GM21526 (cell line): ENCODE measurements at regions not wholly inside any gene's neighbourhood (a gene's known extent, or its start where the extent isn't known, plus 50 kb on each side); places are given as distances from the start of the nearest gene placed in this dataset.
"Not testable (repeated sequence)": the region's sequence is repeated elsewhere in the genome, so short reads cannot be mapped to it uniquely, and the experiment has no call there.

Experiments
- ATAC-seq: cut with Tn5 transposase; IDR thresholded peaks from one replicate; pipeline ENCODE4 v1.9.1; 2021; ENCODE audit warnings: moderate library complexity; ENCODE audit not compliant: unreplicated experiment, low FRiP score

DNA sequence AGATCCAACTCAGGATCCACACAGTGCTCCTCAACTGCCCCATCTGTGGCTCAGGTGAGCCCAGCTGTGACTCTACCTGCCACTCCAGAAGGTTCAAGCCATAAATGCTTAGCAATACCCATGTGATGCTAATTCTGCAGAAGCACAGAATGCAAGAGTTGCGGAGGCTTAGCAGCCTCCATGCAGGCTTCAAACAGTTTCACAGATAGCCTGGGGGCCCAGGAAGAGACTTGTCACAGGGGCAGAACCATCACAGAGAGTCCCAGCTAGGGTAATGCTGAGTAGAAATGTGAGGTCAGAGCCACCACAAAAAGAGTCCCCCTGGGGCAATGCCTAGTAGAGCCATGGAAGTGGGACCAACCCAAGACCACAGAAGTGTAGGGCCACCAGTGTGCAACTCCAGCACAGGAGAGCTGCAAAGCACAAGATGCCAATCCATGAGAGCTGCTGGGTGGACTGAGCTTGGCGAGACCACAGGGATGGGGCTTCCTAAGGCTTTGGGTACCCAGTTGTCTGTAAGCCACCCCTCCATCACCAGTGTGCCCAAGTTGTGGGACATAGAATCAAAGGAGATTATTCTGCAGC lies 283.9 kb downstream of the UBE3D start:
- no peak for ATAC-seq

DNA sequence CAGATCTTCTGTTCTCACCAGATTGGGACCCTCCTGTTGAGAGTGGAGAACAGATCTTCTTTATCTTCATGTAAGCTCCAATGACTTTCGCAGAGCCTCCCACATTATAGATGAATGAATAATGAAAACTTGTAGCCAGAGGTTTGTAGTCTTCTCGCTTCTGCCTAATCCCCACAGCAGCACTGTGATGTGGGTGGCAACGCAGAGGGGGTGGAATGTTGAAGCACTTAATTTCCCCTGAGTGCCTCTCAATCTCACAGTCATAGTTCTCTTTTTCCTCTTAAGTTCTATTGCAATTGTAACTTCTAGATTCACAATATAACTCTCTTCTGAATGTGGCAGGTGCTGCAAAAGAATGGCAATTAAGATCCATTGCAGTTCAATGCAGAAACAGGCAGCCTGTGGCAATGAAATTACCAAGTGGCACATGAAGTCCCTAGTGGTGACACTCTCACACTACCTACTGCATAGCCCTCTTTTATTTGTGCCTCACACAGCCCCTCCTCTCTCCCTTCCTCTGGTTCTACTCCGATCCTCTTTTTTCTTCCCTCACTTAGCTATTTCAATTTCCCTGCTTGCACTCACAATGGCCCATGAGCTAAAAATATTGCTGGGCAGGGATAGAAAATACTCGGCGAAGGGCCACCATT lies 281.9 kb downstream of the UBE3D start:
- peak; percentile 56 for ATAC-seq

DNA sequence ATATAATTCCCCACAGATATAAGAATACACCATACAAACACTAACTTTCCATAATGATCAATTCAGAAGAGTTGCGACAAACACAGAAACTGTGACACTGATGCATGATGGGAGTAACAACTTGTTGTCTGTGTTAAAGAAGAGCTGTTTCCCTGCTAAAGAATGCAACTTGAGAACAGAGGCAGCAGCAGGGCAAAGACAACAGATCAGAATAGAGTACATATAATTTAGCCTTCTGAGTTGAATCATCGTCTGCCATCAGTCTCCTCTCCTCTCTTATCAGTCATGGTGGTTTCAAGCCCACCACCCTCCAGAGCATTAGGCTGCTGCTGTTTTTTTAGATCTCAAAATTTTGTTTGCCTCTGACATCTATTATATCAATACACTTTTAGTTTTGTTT lies 280.4 kb downstream of the UBE3D start:
- no peak for ATAC-seq

DNA sequence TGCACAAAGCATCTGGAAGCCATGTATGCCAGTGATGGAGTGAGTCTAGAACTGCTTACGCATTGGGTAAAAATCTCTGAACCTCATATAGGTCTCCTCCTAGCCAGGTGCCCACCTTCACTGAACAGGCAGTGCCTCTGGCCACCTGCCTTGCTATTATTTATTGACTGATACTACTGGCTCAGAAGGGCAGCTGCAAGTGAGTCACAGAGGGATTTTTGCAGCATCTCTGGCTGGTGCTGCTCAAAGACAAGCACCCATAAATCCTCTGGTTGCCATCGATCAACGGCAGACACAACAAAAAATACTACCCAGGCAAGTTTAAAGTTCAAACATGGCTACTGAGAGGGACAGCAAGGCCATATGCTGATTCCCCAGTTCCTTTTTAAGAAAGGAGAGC lies 279.4 kb downstream of the UBE3D start:
- no peak for ATAC-seq

GRCh38 chr6:82795940-82796339 lies 269.7 kb downstream of the UBE3D start:
- no peak for ATAC-seq

- ATAC-seq, result no peak
These were observed 264.6 kb downstream of the UBE3D start for GRCh38 chr6:82801083-82801482.

- not testable (repeated sequence) for ATAC-seq
These were observed 249.4 kb downstream of the UBE3D start for GRCh38 chr6:82816243-82816642.

DNA sequence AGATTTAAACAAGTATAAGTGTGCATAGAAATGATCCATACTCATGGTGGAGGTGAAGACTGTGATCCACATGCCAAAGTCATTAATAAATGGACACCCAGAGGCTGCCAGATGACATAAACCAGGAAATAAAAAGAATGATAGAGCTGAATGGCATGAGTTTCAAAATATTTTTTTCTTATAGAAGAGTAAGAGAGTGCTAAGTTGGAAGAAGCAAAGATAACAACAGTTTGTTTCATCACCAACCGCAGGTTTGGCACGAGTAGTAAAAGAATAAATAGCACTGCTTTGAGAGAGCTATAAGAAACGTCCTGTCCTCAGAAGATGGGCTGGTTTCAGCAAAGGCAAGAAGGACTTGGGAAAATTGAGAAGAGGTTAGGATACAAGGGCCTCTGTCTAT lies 246.9 kb downstream of the UBE3D start:
- ATAC-seq, result no peak

GRCh38 chr6:82823361-82823760 lies 242.3 kb downstream of the UBE3D start:
- no peak for ATAC-seq

- ATAC-seq, result no peak
These were observed 232.8 kb downstream of the UBE3D start for GRCh38 chr6:82832811-82833210.

DNA sequence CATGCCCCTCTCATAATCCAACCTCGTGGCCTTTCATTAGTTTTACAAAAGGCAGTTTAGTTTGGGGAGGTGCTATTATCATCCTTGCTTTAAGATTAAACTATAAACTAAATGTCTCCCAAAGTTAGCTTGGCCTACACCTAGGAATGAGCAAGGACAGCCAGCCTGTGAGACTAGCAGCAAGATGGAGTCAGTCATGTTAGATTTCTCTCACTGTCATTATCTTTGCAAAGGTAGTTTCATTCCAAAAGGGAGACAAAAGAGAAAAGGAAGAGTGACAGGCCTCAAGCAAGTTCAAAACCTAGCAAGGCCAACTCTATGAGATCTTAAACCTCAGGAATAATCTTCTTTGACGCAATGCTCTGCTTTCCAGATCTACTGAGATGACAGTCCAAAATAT lies 232.2 kb downstream of the UBE3D start:
- no peak for ATAC-seq

- no peak for ATAC-seq
These were observed 229.5 kb downstream of the UBE3D start for GRCh38 chr6:82836022-82836575.

GRCh38 chr6:82840571-82840970 lies 225.1 kb downstream of the UBE3D start:
- no peak for ATAC-seq

DNA sequence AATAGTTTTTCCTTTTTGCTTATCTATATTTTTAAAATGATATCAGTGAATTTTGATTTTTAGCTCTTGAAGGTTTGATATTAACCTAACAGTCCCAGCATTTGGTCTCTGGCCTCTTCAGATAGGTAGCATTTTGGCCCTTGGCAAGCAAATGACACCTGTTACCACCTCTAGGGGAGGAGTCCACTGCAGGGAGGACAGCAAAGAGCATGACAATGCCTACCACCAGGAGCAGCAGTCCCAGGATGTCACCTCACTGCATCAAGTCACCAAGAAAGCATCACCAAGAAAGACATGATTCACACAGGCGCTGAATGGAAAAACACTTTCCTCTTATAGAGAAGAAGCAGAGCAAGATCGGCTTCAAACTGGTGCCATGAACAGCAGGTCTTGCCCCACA lies 224.3 kb downstream of the UBE3D start:
- no peak for ATAC-seq
